ENCODE measurements at regions not wholly inside any gene's neighbourhood (a gene's known extent, or its start where the extent isn't known, plus 50 kb on each side); places are given as distances from the start of the nearest gene placed in this dataset.

- no peak for DNase-seq
Measured at GRCh38 chr5:18052569-18052968, 418.3 kb downstream of the TAF11L14 start.

DNA sequence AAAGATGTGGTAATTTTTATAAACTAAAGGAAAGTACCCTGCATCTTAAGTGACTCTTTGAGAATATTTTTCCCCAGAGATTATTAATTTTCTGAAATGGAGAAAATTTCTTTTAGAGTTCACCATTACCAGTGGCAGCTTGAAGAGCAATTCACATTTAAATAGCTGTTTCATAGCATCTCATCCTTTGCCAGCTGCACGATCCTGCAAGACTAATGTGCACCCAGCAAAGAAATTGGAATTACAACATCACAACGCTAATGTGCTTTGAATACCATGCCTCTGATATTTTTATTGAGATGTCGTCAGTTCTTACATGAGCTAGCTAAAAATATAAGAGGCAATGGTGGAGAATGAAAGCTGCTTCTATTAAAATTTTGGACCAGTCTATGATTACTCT is 423.5 kb downstream of the TAF11L14 start:
- DNase-seq: no peak

- no peak for DNase-seq
Measured at GRCh38 chr5:18067615-18068014, 433.4 kb downstream of the TAF11L14 start.

GRCh38 chr5:18068826-18069225 is 434.6 kb downstream of the TAF11L14 start:
- no peak for DNase-seq

- DNase-seq: no peak
Measured at GRCh38 chr5:18069790-18070189, 435.5 kb downstream of the TAF11L14 start.

DNA sequence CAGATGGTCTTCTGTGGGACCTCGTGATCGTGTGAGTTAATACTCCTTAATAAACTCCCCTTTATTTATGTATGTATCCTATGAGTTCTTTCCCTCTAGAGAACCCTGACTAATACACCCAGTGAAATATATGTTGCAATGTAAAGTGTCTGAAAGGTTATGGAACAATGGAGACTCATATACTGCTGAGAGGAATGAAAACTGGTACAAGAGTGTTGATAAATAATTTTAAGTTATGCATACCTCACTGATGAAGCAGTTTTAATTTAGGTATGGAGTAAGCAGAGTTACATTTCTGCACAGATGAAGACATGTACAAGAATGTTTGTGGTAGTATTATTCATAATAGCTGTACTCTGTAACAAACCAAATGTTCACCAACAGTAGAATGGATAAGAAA is 438.3 kb downstream of the TAF11L14 start:
- DNase-seq: no peak

GRCh38 chr5:18074961-18075360 is 440.7 kb downstream of the TAF11L14 start:
- no peak for DNase-seq

DNA sequence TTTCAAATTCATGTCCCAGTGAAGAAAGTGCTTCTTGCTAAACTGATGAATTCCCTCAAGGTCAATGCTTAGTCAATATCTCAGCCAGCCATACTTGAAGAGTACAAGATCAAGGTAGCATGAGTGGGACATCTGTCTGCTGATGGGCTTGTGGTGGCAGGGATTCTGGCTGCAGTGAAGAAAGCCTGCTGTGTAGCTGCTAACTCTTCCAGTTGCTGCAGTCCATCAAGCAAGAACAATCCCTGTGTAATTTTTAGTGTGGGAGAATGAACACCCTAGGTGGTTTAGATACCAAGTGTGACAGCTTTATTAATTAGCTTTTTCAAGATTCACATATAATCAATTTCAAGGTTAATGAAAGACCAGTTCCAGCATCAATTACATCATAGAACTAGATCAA is 443.9 kb downstream of the TAF11L14 start:
- DNase-seq: no peak

DNA sequence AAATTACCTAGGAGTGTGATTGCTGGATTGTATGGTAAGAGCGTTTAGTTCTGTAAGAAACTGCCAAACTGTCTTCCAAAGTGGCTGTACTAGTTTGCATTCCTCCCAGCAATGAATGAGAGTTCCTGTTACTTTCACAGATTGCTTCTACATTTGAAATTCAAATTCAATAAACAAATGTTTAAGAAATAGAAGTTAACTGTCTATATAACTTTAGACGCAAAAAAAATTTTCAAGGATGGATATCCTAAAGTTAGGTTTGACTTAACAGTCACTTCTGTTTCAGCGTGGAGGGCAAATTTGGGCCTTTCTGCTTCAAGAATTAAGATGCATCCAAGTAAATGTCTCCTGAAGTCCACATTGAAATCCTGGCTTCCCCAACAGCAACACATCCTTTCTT is 445.6 kb downstream of the TAF11L14 start:
- DNase-seq: no peak

- no peak for DNase-seq
Measured at GRCh38 chr5:18088020-18088579, 453.8 kb downstream of the TAF11L14 start.

- no peak for DNase-seq
Measured at GRCh38 chr5:18090177-18090576, 455.9 kb downstream of the TAF11L14 start.

DNA sequence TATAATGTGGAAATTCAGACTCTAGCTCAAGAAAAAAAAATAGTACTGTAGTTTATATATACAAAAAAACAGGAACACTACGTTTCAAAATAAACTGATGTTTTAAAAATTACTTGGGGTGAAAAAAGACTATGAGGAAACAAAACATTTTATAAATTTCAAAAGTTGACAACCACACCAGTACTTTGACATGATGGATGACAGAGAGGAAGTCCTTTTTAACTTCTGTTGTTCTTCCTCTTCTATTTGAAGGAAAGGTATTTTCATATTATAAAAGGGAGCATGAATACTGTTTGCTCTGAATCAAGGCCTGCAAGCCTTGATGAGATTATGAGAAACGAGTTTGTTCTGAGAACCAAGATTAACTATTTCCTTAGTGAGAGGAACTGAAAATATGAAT is 456.9 kb downstream of the TAF11L14 start:
- no peak for DNase-seq

DNA sequence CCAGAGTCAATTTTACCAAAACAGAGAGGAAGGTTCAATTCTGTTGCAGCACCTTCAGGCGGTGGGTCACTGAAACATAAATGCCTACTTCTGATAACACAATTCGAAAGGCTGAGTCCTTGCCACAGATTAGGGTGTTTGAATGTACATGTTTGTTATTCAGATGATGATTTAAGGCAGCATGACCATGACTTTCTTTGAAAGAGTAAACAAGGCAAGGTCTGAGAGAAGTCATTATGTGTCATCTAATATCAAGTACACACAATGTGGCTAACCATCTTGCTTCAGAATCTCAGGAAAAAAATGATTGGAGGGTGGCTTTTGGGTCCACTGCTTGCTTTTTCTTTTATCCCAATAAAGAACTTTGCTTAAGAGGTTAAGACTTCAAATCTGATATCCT is 457.5 kb downstream of the TAF11L14 start:
- DNase-seq: no peak

- no peak for DNase-seq
Measured at GRCh38 chr5:18095061-18095460, 460.8 kb downstream of the TAF11L14 start.

GRCh38 chr5:18097817-18098216 is 463.6 kb downstream of the TAF11L14 start:
- no peak for DNase-seq

- no peak for DNase-seq
Measured at GRCh38 chr5:18098691-18099090, 464.4 kb downstream of the TAF11L14 start.

GRCh38 chr5:18099261-18099660 is 465.0 kb downstream of the TAF11L14 start:
- DNase-seq: no peak

- DNase-seq: no peak
Measured at GRCh38 chr5:18101532-18101931, 467.3 kb downstream of the TAF11L14 start.

- no peak for DNase-seq
Measured at GRCh38 chr5:18102733-18103132, 468.5 kb downstream of the TAF11L14 start.

DNA sequence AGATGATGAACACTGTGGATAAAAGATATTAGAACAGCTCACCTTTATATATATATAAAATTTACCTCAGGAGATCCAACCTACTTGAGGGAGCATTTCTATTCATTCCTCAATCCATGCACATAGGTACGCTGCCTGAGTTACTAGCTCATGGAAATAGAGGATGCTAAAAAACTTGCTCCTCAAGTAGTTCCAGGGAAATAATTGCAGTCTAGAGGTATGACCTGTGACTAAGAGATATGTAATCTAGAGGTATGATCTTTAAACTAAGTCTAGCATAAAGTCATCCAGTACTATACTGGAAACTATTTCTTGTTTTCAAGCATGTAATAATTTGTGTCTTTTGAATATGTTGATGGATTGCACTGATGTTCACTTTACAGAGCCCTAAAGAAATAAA is 471.2 kb downstream of the TAF11L14 start:
- DNase-seq: no peak

- no peak for DNase-seq
Measured at GRCh38 chr5:18111906-18112465, 477.7 kb downstream of the TAF11L14 start.

DNA sequence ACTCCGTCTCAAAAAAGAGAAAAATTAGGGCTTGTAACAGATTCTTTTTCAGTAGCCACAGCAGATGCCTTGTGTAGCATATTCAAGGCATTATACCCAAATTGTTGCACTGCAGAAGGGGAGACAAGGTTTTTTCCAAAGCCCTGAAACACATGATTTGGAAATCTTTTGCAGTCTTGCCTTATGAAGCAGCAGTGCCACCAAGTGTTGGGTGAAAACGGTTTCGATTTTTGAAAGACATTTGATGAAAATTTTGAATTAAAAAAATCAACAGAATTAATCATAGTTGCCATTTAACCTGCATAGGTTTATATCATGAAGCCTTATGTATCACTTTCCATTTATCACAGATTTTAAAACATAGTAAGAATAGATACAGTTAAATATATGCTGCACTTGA is 479.5 kb downstream of the TAF11L14 start:
- DNase-seq: no peak

- DNase-seq: no peak
Measured at GRCh38 chr5:18114151-18114757, 480.0 kb downstream of the TAF11L14 start.

GRCh38 chr5:18117968-18118367 is 483.7 kb downstream of the TAF11L14 start:
- DNase-seq: no peak

Measured in NCI-H1694 treated with DMSO at 0.1 percent for 48 hours (cell line).